CD4-positive, alpha-beta T cell treated with Interferon gamma for 1 hour (primary cell): ENCODE measurements at regions not wholly inside any gene's neighbourhood (a gene's known extent, or its start where the extent isn't known, plus 50 kb on each side); places are given as distances from the start of the nearest gene placed in this dataset.
"Not testable (repeated sequence)": the region's sequence is repeated elsewhere in the genome, so short reads cannot be mapped to it uniquely, and the experiment has no call there.

Source experiments
- DNase-seq: peaks from one replicate; pipeline ENCODE4 v3.0.0-alpha.2; 2020

- not testable (repeated sequence) for DNase-seq
These were observed 108.4 kb upstream of the NBPF19 start for GRCh38 chr1:149366402-149366801.

DNA sequence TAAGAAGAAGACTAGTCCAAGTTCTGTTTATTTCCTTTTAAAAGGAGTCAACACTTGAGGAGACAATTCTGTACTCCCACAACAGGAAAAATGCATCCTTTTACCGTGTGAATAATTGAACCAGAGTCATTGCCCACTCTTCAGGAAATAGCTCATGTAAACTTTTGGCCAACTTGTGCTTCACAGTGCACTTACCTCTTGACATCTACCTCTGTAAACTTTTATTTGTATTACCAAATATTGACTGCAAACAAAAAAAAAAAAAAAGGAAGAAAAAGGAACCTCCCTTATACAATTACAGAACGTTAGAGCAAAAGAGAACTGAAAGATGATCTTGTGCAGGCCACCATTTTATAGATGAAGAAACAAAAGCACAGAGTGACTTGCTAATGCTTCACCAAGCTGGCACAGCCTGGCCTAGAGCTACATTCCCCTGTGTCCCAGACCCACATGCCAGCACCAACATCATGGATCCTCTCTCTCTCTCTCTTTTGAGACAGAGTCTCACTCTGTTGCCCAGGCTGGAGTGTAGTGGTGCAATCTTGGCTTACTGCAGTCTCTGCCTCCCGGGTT lies 107.3 kb upstream of the NBPF19 start:
- not testable (repeated sequence) for DNase-seq

- not testable (repeated sequence) for DNase-seq
These were observed 106.5 kb upstream of the NBPF19 start for GRCh38 chr1:149368337-149368736.

DNA sequence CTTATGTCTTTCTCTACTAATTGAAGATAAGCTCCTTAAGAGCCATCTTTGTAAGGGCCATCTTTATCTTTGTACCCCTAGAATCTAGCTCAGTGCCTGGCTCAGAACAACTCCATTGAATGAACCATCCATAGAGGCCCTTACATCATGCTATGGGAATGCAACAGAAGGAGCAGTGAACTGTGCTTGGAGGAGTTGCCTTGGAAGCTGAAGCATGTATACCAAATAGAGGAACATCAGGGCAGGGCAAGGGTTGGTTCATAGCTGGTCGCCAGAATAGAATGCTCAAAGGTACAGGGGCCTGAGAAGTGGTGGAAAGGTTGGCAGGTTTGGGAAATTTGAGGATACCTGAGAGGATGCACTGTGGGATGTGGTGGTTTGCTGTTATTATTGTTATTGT lies 105.8 kb upstream of the NBPF19 start:
- not testable (repeated sequence) for DNase-seq

GRCh38 chr1:149371955-149372354 lies 102.9 kb upstream of the NBPF19 start:
- DNase-seq = not testable (repeated sequence)

DNA sequence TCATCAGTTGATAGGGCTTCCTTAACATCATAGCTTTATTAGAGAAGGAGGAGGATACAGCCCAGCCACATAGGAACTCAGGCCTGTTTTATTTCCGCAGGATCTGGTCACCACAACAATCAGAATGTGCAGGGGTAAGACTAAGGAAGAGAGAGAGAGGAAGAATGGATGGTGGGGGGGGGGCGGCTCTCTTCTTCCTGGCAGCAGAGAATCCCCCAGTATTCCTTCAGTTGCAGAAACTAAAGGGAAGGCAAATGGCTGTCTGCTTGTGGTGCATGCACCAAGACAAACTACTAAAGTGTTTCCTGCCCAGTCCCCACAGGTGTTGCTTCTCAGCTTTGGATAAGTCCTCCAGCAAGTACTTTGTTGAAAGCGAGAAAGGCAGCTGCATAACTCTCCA lies 96.4 kb upstream of the NBPF19 start:
- not testable (repeated sequence) for DNase-seq

- DNase-seq = peak; percentile 65
These were observed 84.5 kb upstream of the NBPF19 start for GRCh38 chr1:149390173-149390926.

DNA sequence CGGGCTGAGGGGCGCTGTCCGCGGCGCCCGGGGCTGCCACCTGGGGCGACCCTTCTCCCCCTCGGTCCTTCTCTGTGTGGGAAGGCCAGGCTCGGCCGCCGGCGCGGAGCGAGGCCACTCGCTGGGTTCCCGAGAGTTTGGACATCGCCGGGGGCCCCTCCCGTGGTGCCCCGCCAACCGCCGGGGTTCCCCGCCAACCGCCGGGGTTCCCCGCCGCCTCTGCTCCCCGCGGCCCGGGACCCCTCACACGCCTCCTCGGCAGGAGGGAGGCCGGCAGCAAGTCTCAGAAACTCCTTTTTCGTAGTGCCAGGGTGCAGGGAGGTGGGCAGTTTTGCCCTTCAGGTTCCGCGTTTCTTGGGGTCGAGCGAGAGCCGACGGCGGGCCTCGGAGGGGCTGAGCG lies 83.9 kb upstream of the NBPF19 start:
- not testable (repeated sequence) for DNase-seq

DNA sequence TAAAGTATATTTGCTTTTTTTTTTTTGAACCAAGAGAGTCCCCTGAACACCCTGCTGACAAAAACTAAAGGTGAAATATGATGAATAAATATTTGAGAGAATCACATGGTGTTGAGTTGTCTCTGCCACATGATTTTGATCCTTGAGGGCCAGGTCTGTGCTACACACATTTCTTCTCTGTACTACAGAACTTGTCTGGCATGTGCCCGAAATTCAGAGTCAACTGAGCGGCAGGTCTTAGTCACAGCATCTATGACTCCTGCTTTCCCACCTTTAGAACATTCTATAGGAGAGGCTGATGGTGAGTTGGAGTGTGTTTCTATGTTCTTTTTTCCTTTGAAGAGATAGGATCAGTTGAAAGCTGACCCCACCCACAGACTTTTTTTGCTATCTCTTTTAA lies 79.0 kb upstream of the NBPF19 start:
- not testable (repeated sequence) for DNase-seq

DNA sequence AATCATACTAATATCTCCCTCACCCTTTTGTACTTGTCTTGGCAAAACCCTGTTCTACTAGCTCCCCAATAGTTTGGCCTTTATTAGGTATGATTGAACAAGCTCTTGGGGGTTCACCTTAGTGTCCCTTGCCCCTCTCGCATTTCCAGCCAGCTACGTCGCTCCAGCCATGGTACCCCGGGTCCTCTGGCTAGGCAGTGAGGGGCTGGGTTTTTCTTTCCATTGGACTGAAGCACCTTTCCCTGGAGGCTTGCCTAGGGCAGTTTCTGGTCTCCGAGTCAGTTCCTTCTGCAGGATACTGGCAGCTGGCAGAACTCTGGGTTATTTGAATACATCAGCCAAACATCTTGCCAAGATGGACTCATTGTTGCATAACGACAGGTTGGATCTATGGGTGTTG lies 76.3 kb upstream of the NBPF19 start:
- DNase-seq = not testable (repeated sequence)

DNA sequence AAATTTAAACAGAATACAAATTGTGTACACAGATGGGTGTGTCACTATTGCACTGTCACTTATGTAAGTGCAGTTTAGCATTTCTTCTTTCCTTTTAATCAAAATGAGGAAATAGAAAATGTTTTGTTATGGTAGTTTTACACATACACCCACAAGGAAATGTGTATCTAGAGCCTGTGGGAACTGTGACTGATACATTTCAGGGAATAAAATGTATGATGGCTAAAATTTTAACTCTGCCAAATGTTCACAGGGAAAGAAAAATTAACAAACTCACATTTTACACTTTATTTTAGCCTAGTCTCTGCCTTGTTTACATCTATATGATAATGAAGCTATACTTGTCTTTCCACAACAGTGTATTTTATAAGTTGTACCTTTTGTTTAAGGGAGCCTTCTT lies 66.4 kb upstream of the NBPF19 start:
- not testable (repeated sequence) for DNase-seq

DNA sequence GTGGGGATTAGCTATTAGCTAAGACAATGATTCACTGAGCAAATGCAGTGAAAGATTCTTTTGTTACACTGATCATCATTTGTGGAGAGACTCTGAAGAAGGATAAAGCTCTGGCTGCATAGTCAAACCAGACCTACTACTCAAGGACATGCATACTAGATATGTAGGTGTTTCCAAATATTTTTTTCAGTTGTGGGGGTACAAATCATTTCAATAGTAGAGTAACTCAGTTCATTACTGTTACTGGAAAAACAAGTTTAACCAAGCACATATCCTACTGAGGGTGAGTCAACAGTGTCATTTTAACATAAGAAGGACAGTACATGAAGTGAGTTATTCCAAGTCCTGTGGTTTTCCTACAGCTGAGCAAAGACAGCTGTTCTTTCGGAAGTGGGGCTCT lies 59.5 kb upstream of the NBPF19 start:
- DNase-seq = not testable (repeated sequence)

- DNase-seq = not testable (repeated sequence)
These were observed 56.1 kb upstream of the NBPF19 start for GRCh38 chr1:149418782-149419181.

DNA sequence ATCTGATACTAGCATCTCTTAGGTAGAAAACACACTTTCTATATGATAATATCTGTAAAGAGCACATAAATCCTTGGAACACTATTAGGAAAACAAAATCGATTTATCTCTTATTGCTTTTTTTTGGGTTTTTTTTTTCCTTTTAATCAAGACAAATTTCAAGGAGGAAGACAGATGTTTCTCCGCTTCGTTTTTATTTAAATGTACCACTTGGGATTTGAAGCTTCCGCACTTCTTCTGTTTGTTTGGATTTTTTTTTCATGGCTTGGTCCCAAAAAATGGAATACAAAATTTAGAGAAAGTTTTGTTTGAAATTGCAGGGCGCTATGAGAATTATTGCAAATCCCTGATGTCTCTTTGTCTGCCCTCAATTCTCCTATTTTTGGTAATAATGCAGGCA lies 51.7 kb upstream of the NBPF19 start:
- not testable (repeated sequence) for DNase-seq
